ENCODE measurements at regions not wholly inside any gene's neighbourhood (a gene's known extent, or its start where the extent isn't known, plus 50 kb on each side); places are given as distances from the start of the nearest gene placed in this dataset.

GRCh38 chr2:121866789-121867188 is 111.3 kb downstream of the TSN start:
- no peak for TF ChIP-seq CTCF (conservative IDR thresholded peaks at IDR 0.05)
- no peak for TF ChIP-seq EZH2 (IDR thresholded peaks at IDR 0.05; ENCODE audit: low read depth)

Measured in PC-9 (cell line).